Liver (tissue), 8 donors: ENCODE measurements at regions not wholly inside any gene's neighbourhood (a gene's known extent, or its start where the extent isn't known, plus 50 kb on each side); places are given as distances from the start of the nearest gene placed in this dataset.

ENCODE experiments used
- DNase-seq: peaks from one replicate; pipeline ENCODE4 v3.0.0-alpha.2; 2017; ENCODE audit warnings: low spot score
- H3K27ac ChIP-seq, 2 donors: one replicate each; pipeline ENCODE4 v1.7.0; 2013; ENCODE audit warnings: inconsistent platforms in 2 of 2, low read length in 2 of 2, control low read depth in 1 of 2, low read depth in 1 of 2, mild to moderate bottlenecking in 1 of 2
- H3K27me3 ChIP-seq, 4 donors: one replicate each; pipeline versions ENCODE4 v1.6.1 to v1.7.0; 2013; ENCODE audit warnings: low read length in 3 of 4, inconsistent platforms in 1 of 4, mild to moderate bottlenecking in 1 of 4, moderate library complexity in 1 of 4; ENCODE audit not compliant: control insufficient read depth in 4 of 4, insufficient read depth in 4 of 4
- H3K36me3 ChIP-seq, 4 donors: one replicate each; pipeline versions ENCODE4 v1.6.1 to v1.7.0; 2013; ENCODE audit warnings: low read length in 3 of 4, mild to moderate bottlenecking in 3 of 4, low read depth in 1 of 4, moderate library complexity in 1 of 4; ENCODE audit not compliant: control insufficient read depth in 4 of 4, insufficient read depth in 3 of 4
- H3K4me1 ChIP-seq, 4 donors: one replicate each; pipeline versions ENCODE4 v1.6.1 to v1.7.0; 2013; ENCODE audit warnings: low read length in 3 of 4, mild to moderate bottlenecking in 3 of 4, moderate library complexity in 1 of 4; ENCODE audit not compliant: control insufficient read depth in 4 of 4, insufficient read depth in 4 of 4
- H3K4me3 ChIP-seq, 3 donors: one replicate each; pipeline versions ENCODE4 v1.6.1 to v1.7.0; 2013; ENCODE audit warnings: low read length in 3 of 3, control low read depth in 1 of 3, low read depth in 1 of 3, mild to moderate bottlenecking in 1 of 3
- H3K9ac ChIP-seq, 2 donors: one replicate each; pipeline ENCODE4 v1.7.0; 2013; ENCODE audit warnings: low read length in 2 of 2, mild to moderate bottlenecking in 2 of 2, moderate library complexity in 2 of 2, control low read depth in 1 of 2, low read depth in 1 of 2
- H3K9me3 ChIP-seq, 4 donors: one replicate each; pipeline versions ENCODE4 v1.6.1 to v1.7.0; 2013; ENCODE audit warnings: low read length in 3 of 4; ENCODE audit not compliant: control insufficient read depth in 4 of 4
- EGR1 ChIP-seq, 2 donors: IDR thresholded peaks; 2 replicates each; pipeline ENCODE4 v1.6.1; 2016 to 2018; ENCODE audit warnings: antibody characterized with exemption in 2 of 2, low read depth in 2 of 2
- FOXA1 ChIP-seq: IDR thresholded peaks from 2 replicates; pipeline ENCODE4 v1.6.1; 2016; ENCODE audit warnings: antibody characterized with exemption
- FOXA2 ChIP-seq: IDR thresholded peaks from 2 replicates; pipeline ENCODE4 v1.6.1; 2016; ENCODE audit warnings: antibody characterized with exemption
- GABPA ChIP-seq, 2 donors: IDR thresholded peaks in 1 of 2; conservative IDR thresholded peaks in 1 of 2; 2 replicates each; pipeline ENCODE4 v1.6.1; 2016; ENCODE audit warnings: antibody characterized with exemption in 2 of 2, mild to moderate bottlenecking in 1 of 2, moderate library complexity in 1 of 2
- HNF4A ChIP-seq, 2 donors: conservative IDR thresholded peaks; 2 replicates each; pipeline ENCODE4 v1.6.1; 2016; ENCODE audit warnings: antibody characterized with exemption in 2 of 2, mild to moderate bottlenecking in 2 of 2
- HNF4G ChIP-seq: IDR thresholded peaks from 2 replicates; pipeline ENCODE4 v1.6.1; 2016; ENCODE audit warnings: antibody characterized with exemption
- JUND ChIP-seq, 2 donors: IDR thresholded peaks; 2 replicates each; pipeline ENCODE4 v1.6.1; 2016; ENCODE audit warnings: antibody characterized with exemption in 2 of 2
- NR2F2 ChIP-seq: IDR thresholded peaks from 2 replicates; pipeline ENCODE4 v1.6.1; 2016; ENCODE audit warnings: antibody characterized with exemption
- RAD21 ChIP-seq, 2 donors: IDR thresholded peaks; 2 replicates each; pipeline ENCODE4 v1.6.1; 2016; ENCODE audit warnings: antibody characterized with exemption in 2 of 2, mild to moderate bottlenecking in 2 of 2
- RXRA ChIP-seq, 2 donors: IDR thresholded peaks; 2 replicates each; pipeline ENCODE4 v1.6.1; 2017 to 2018; ENCODE audit warnings: antibody characterized with exemption in 2 of 2, mild to moderate bottlenecking in 1 of 2
- SP1 ChIP-seq: IDR thresholded peaks from 2 replicates; pipeline ENCODE4 v1.6.1; 2018; ENCODE audit warnings: antibody characterized with exemption, mild to moderate bottlenecking
- TAF1 ChIP-seq: conservative IDR thresholded peaks from 2 replicates; pipeline ENCODE4 v1.6.1; 2016; ENCODE audit warnings: antibody characterized with exemption, mild to moderate bottlenecking
- YY1 ChIP-seq: IDR thresholded peaks from 2 replicates; pipeline ENCODE4 v1.6.1; 2016; ENCODE audit warnings: antibody characterized with exemption, mild to moderate bottlenecking
- WGBS: extraction: QIAGEN DNeasy Blood & Tissue Kit; methylation state at CpG from one replicate; pipeline ENCODE4 v1.1.7; 2013; 5-methylcytosine and 5-hydroxymethylcytosine counted together
- TF ChIP-seq, protein P1 (sequence below): IDR thresholded peaks from 2 replicates; pipeline ENCODE4 v1.6.1; 2016; ENCODE audit warnings: antibody characterized with exemption
- TF ChIP-seq, protein P2 (sequence below): fragments of 150-350 bp; IDR thresholded peaks from 2 replicates; pipeline ENCODE4 v1.5.1; 2017; ENCODE audit warnings: improper control_type of control experiment, low read depth, low read length; ENCODE audit not compliant: missing input control
- TF ChIP-seq, protein P3 (sequence below): IDR thresholded peaks from 2 replicates; pipeline ENCODE4 v1.6.1; 2016; ENCODE audit warnings: antibody characterized with exemption
- TF ChIP-seq, protein P4 (sequence below): IDR thresholded peaks from 2 replicates; pipeline ENCODE4 v1.6.1; 2016; ENCODE audit warnings: antibody characterized with exemption, mild to moderate bottlenecking
- TF ChIP-seq, protein P5 (sequence below): IDR thresholded peaks from 2 replicates; pipeline ENCODE4 v1.6.1; 2016; ENCODE audit warnings: antibody characterized with exemption
- donor health status: healthy.
- donor health status: healthy.
- donor health status: healthy.
- donor health status: healthy.
- donor health status: healthy.

DNA sequence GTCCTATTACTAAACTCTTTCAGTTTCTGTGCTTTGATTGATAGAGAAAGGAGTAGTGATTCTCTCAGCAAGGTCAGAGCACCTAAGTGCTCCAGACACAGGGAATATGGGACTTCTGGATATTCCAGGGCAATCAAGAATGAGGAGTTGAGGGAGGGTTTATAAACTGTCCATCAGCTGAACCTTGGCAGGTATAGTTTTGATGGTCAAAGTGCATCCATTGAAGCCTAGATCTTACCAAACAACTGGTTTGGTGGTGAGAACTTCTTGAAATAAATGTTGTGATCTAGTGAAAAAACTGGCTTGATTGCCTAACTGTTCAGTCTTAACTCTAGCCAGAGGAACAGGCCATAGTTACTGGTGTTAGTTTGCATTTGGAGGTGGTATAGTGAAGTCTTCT lies 207.0 kb upstream of the ONECUT1 start:
- Histone ChIP-seq H3K27me3 (no peaks in the 10 kb centered on the region), H3K36me3 (no peaks in the 10 kb centered on the region), H3K4me1 (peaks cover 0 to 7% (median 3%) of the 10 kb centered on the region in 4 donors), H3K27ac (no peak overlapping the region), H3K9ac (no peak overlapping the region), H3K4me3 (no peak overlapping the region), H3K9me3 (no peaks in the 10 kb centered on the region)
- no peak for DNase-seq
- no peak for TF ChIP-seq RAD21 (IDR thresholded peaks at IDR 0.05)
- peak in 1 of 2 donors; percentile 24 for TF ChIP-seq HNF4A (conservative IDR thresholded peaks at IDR 0.05)

DNA sequence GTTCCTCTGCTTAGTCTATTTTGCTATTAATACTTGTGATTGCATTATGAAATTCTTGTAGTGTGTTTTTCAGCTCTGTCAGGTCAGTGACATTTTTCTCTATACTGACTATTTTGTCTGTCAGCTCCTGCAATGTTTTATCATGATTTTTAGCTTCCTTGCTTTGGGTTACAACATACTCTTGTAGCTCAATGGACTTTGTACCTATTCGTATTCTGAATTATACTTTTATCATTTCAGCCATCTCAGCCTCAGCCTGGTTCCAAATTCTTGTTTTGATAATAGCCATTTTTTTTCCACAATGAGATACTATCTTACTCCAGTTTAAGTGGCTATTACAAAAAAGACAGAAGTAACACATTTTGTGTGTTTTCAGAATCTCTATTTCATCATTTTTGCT lies 204.2 kb upstream of the ONECUT1 start:
- no peaks in the 10 kb centered on the region for H3K36me3 ChIP-seq
- no peak overlapping the region for H3K27ac ChIP-seq
- no peaks in the 10 kb centered on the region for H3K9me3 ChIP-seq
- 30% methylated on average over 1 of the region's 1 CpG for WGBS
- H3K4me3 ChIP-seq, result no peak overlapping the region
- H3K4me1 ChIP-seq, result peaks cover 0 to 7% (median 3%) of the 10 kb centered on the region in 4 donors
- H3K9ac ChIP-seq, result no peak overlapping the region
- H3K27me3 ChIP-seq, result no peaks in the 10 kb centered on the region
- no peak for TF ChIP-seq TAF1
- TF ChIP-seq, protein P1, sequence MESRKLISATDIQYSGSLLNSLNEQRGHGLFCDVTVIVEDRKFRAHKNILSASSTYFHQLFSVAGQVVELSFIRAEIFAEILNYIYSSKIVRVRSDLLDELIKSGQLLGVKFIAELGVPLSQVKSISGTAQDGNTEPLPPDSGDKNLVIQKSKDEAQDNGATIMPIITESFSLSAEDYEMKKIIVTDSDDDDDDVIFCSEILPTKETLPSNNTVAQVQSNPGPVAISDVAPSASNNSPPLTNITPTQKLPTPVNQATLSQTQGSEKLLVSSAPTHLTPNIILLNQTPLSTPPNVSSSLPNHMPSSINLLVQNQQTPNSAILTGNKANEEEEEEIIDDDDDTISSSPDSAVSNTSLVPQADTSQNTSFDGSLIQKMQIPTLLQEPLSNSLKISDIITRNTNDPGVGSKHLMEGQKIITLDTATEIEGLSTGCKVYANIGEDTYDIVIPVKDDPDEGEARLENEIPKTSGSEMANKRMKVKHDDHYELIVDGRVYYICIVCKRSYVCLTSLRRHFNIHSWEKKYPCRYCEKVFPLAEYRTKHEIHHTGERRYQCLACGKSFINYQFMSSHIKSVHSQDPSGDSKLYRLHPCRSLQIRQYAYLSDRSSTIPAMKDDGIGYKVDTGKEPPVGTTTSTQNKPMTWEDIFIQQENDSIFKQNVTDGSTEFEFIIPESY, result no peak
- TF ChIP-seq GABPA (IDR thresholded peaks at IDR 0.05 in 1 of 2, conservative IDR thresholded peaks at IDR 0.05 in 1 of 2), result no peak
- TF ChIP-seq, protein P2, sequence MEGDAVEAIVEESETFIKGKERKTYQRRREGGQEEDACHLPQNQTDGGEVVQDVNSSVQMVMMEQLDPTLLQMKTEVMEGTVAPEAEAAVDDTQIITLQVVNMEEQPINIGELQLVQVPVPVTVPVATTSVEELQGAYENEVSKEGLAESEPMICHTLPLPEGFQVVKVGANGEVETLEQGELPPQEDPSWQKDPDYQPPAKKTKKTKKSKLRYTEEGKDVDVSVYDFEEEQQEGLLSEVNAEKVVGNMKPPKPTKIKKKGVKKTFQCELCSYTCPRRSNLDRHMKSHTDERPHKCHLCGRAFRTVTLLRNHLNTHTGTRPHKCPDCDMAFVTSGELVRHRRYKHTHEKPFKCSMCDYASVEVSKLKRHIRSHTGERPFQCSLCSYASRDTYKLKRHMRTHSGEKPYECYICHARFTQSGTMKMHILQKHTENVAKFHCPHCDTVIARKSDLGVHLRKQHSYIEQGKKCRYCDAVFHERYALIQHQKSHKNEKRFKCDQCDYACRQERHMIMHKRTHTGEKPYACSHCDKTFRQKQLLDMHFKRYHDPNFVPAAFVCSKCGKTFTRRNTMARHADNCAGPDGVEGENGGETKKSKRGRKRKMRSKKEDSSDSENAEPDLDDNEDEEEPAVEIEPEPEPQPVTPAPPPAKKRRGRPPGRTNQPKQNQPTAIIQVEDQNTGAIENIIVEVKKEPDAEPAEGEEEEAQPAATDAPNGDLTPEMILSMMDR, result no peak
- TF ChIP-seq HNF4A (conservative IDR thresholded peaks at IDR 0.05), result peak; percentile 84 to 86
- no peak for TF ChIP-seq FOXA2
- TF ChIP-seq NR2F2, result no peak
- no peak for TF ChIP-seq JUND (IDR thresholded peaks at IDR 0.05)
- TF ChIP-seq, protein P3, sequence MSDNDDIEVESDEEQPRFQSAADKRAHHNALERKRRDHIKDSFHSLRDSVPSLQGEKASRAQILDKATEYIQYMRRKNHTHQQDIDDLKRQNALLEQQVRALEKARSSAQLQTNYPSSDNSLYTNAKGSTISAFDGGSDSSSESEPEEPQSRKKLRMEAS, result no peak
- TF ChIP-seq EGR1 (IDR thresholded peaks at IDR 0.05; ENCODE audit: low read depth in 2 of 2), result no peak
- TF ChIP-seq FOXA1, result no peak
- TF ChIP-seq, protein P4, sequence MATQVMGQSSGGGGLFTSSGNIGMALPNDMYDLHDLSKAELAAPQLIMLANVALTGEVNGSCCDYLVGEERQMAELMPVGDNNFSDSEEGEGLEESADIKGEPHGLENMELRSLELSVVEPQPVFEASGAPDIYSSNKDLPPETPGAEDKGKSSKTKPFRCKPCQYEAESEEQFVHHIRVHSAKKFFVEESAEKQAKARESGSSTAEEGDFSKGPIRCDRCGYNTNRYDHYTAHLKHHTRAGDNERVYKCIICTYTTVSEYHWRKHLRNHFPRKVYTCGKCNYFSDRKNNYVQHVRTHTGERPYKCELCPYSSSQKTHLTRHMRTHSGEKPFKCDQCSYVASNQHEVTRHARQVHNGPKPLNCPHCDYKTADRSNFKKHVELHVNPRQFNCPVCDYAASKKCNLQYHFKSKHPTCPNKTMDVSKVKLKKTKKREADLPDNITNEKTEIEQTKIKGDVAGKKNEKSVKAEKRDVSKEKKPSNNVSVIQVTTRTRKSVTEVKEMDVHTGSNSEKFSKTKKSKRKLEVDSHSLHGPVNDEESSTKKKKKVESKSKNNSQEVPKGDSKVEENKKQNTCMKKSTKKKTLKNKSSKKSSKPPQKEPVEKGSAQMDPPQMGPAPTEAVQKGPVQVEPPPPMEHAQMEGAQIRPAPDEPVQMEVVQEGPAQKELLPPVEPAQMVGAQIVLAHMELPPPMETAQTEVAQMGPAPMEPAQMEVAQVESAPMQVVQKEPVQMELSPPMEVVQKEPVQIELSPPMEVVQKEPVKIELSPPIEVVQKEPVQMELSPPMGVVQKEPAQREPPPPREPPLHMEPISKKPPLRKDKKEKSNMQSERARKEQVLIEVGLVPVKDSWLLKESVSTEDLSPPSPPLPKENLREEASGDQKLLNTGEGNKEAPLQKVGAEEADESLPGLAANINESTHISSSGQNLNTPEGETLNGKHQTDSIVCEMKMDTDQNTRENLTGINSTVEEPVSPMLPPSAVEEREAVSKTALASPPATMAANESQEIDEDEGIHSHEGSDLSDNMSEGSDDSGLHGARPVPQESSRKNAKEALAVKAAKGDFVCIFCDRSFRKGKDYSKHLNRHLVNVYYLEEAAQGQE, result no peak
- TF ChIP-seq RAD21 (IDR thresholded peaks at IDR 0.05), result peak; percentile 31 to 49
- peak; percentile 51 for TF ChIP-seq HNF4G
- TF ChIP-seq YY1, result peak; percentile 41
- peak; percentile 31 to 56 for TF ChIP-seq RXRA (IDR thresholded peaks at IDR 0.05)
- TF ChIP-seq, protein P5, sequence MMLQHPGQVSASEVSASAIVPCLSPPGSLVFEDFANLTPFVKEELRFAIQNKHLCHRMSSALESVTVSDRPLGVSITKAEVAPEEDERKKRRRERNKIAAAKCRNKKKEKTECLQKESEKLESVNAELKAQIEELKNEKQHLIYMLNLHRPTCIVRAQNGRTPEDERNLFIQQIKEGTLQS, result no peak
- peak; percentile 46 for TF ChIP-seq SP1
- DNase-seq, result no peak
